ENCODE measurements at regions not wholly inside any gene's neighbourhood (a gene's known extent, or its start where the extent isn't known, plus 50 kb on each side); places are given as distances from the start of the nearest gene placed in this dataset.

DNA sequence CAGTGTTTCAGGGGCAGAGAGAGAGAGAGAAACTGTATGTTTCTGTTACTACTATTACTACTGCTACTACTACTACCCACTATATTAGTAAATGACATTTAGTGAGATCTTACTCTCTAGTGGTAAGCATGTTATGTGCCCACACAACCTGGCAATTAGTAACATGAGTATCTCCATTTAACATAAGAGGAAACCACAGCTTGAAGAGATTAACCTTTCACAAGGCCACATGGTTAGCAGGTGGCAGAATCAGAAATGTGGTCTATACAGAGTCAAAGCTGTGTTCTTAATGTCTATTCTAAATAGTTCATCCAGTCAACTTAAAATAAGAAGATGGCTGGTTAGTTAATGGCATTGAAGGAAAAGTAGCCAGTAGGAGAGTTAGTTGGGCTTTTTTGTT lies 961.6 kb downstream of the MCTP2 start:
- H2BK5ac ChIP-seq (ENCODE audit: low read depth, low read length), result no peak overlapping the region
- no peak for DNase-seq (ENCODE audit: low read depth in 1 of 2, low spot score in 2 of 2)
- H3K4ac ChIP-seq (replicated peaks; ENCODE audit: insufficient read length, low read depth, low read length), result no peak overlapping the region
- no peak overlapping the region for H3K4me2 ChIP-seq (ENCODE audit: insufficient read depth in 1 of 2, low read depth in 2 of 2, low read length in 2 of 2)
- H3K23ac ChIP-seq (ENCODE audit: insufficient read length), result no peak overlapping the region
- no peak overlapping the region for H4K91ac ChIP-seq (replicated peaks; ENCODE audit: insufficient read length, low read length)
- ChIA-PET CTCF (ENCODE audit: partially characterized antibody) (no interaction called here), POLR2A (ENCODE audit: partially characterized antibody) (no interaction called here)
- no peak overlapping the region for H3K27ac ChIP-seq (ENCODE audit: low read depth, low read length)
- no peaks in the 10 kb centered on the region; the same call in 1 of the 2 replicates for H3K23me2 ChIP-seq (ENCODE audit: low read depth, low read length)
- no peak overlapping the region for H3K9ac ChIP-seq (replicated peaks in 1 of 4; ENCODE audit: extremely low read depth in 1 of 4, low read depth in 3 of 4, low read length in 3 of 4)
- H4K8ac ChIP-seq (ENCODE audit: extremely low read depth, insufficient read depth, low read length), result no peak overlapping the region
- no peaks in the 10 kb centered on the region for H3K27me3 ChIP-seq (replicated peaks in 1 of 4; ENCODE audit: control insufficient read depth in 3 of 4, extremely low read depth in 1 of 4, insufficient read depth in 3 of 4, low read length in 3 of 4)
- no peak overlapping the region for H3K56ac ChIP-seq (replicated peaks; ENCODE audit: insufficient read length, low read depth, low read length)
- H3K18ac ChIP-seq (ENCODE audit: extremely low read depth, low read length), result no peak overlapping the region
- FAIRE-seq, result no peak
- peaks cover 5% of the 10 kb centered on the region in 2 experiments; a peak in 2 of 4 replicates for H3K9me3 ChIP-seq (ENCODE audit: insufficient read depth in 2 of 2, low read depth in 1 of 2, low read length in 1 of 2)
- no peak overlapping the region for H2AFZ ChIP-seq (ENCODE audit: low read length)
- no peak overlapping the region for H2BK12ac ChIP-seq (ENCODE audit: low read depth, low read length)
- H2AK5ac ChIP-seq (ENCODE audit: low read depth, low read length), result no peak overlapping the region
- TF ChIP-seq KDM1A (IDR thresholded peaks at IDR 0.05; ENCODE audit: borderline replicate concordance, low read length), result no peak
- no peak for TF ChIP-seq CHD2 (IDR thresholded peaks at IDR 0.05; ENCODE audit: low read length)
- no peak for TF ChIP-seq ASH2L (IDR thresholded peaks at IDR 0.05; ENCODE audit: low read length)
- TF ChIP-seq CTBP2 (IDR thresholded peaks at IDR 0.05; ENCODE audit: borderline replicate concordance, insufficient read depth, insufficient read length, low read length), result no peak
- TF ChIP-seq SP2 (IDR thresholded peaks at IDR 0.05; ENCODE audit: low read length), result no peak
- no peak for TF ChIP-seq POLR2A (IDR thresholded peaks at IDR 0.05; ENCODE audit: control extremely low read depth in 1 of 2, low read depth in 2 of 2, low read length in 2 of 2)
- TF ChIP-seq POU5F1 (IDR thresholded peaks at IDR 0.05; ENCODE audit: low read depth, low read length), result no peak
- no peak for TF ChIP-seq SP1 (IDR thresholded peaks at IDR 0.05; ENCODE audit: low read depth, low read length)
- no peak for TF ChIP-seq EP300 (IDR thresholded peaks at IDR 0.05; ENCODE audit: borderline replicate concordance in 1 of 2, low read depth in 2 of 2, low read length in 2 of 2)
- H2BK120ac ChIP-seq (replicated peaks; ENCODE audit: low read depth, low read length), result no peak overlapping the region
- no peaks in the 10 kb centered on the region for H4K20me1 ChIP-seq (replicated peaks in 1 of 2; ENCODE audit: control insufficient read depth in 1 of 2, insufficient read depth in 2 of 2, low read length in 2 of 2)
- peaks cover 0 to 7% (median 2%) of the 10 kb centered on the region in 4 experiments; a peak in 3 of 7 replicates for H3K4me1 ChIP-seq (replicated peaks in 1 of 4; ENCODE audit: control insufficient read depth in 3 of 4, insufficient read depth in 4 of 4, low read length in 3 of 4)
- H2BK15ac ChIP-seq (ENCODE audit: low read length), result no peak overlapping the region
- no peak overlapping the region for H3K14ac ChIP-seq (ENCODE audit: insufficient read length)
- no peak overlapping the region for H3K4me3 ChIP-seq (ENCODE audit: extremely low read depth in 1 of 4, insufficient read depth in 2 of 4, low read depth in 3 of 4, low read length in 4 of 4)
- no peaks in the 10 kb centered on the region for H3K79me2 ChIP-seq (ENCODE audit: control insufficient read depth in 1 of 2, insufficient read depth in 2 of 2, low read length in 2 of 2)
- H3K36me3 ChIP-seq (ENCODE audit: control insufficient read depth in 2 of 4, insufficient read depth in 4 of 4, low read length in 3 of 4), result no peaks in the 10 kb centered on the region
- H2BK20ac ChIP-seq (ENCODE audit: low read length), result no peak overlapping the region
- no peaks in the 10 kb centered on the region for H3K79me1 ChIP-seq (ENCODE audit: low read depth, low read length)
- H4K5ac ChIP-seq (ENCODE audit: insufficient read length, low read depth, low read length), result no peak overlapping the region

Data from H1 (cell line).